BLaER1 treated with 17β-estradiol and CSF1 and Interleukin-3, amounts not matched to agents 10 nM and 100 nM (cell line): ENCODE measurements at regions not wholly inside any gene's neighbourhood (a gene's known extent, or its start where the extent isn't known, plus 50 kb on each side); places are given as distances from the start of the nearest gene placed in this dataset.
"Not testable (repeated sequence)": the region's sequence is repeated elsewhere in the genome, so short reads cannot be mapped to it uniquely, and the experiment has no call there.

Experiments used
- H3K27ac ChIP-seq, 11 experiments: shearing (Covaris generic); formaldehyde crosslinking; 2 replicates each; pipeline ENCODE4 v1.8.1; 2022
- H3K27me3 ChIP-seq, 11 experiments: shearing (Covaris generic); formaldehyde crosslinking; 2 replicates each; pipeline ENCODE4 v1.8.1; 2022
- H3K36me3 ChIP-seq, 11 experiments: shearing (Covaris generic); formaldehyde crosslinking; 2 replicates each; pipeline ENCODE4 v1.8.1; 2022
- H3K4me1 ChIP-seq, 10 experiments: shearing (Covaris generic); formaldehyde crosslinking; 2 replicates each; pipeline ENCODE4 v1.8.1; 2022
- H3K4me2 ChIP-seq, 11 experiments: shearing (Covaris generic); formaldehyde crosslinking; 2 replicates each; pipeline ENCODE4 v1.8.1; 2022
- H3K4me3 ChIP-seq, 10 experiments: shearing (Covaris generic); formaldehyde crosslinking; 2 replicates each; pipeline ENCODE4 v1.8.1; 2022
- H3K9ac ChIP-seq, 11 experiments: shearing (Covaris generic); formaldehyde crosslinking; 2 replicates each; pipeline ENCODE4 v1.8.1; 2022
- H3K9me3 ChIP-seq, 11 experiments: shearing (Covaris generic); formaldehyde crosslinking; replicated peaks in 1 of 11; 2 replicates each; pipeline ENCODE4 v1.8.1; 2022
- H4K20me1 ChIP-seq, 11 experiments: shearing (Covaris generic); formaldehyde crosslinking; 2 replicates each; pipeline ENCODE4 v1.8.1; 2022
- Cebpa-rat ChIP-seq, 11 experiments: shearing (Covaris generic); IDR thresholded peaks; 2 replicates each; pipeline ENCODE4 v1.8.1; 2022

GRCh38 chr4:159829184-159829583, 726.3 kb downstream of the RAPGEF2 start:
- Histone ChIP-seq H3K27me3 (no peaks in the 10 kb centered on the region), H3K4me2 (no peak overlapping the region), H3K9me3 (no peaks in the 10 kb centered on the region), H3K27ac (no peak overlapping the region), H3K4me1 (0 out of 20 replicates have a peak, but pooled peaks cover 0 to 1% (median 0%) of the 10 kb centered on the region in 10 experiments), H3K36me3 (no peaks in the 10 kb centered on the region), H3K9ac (no peak overlapping the region), H4K20me1 (no peaks in the 10 kb centered on the region), H3K4me3 (no peak overlapping the region)
- TF ChIP-seq Cebpa-rat (IDR thresholded peaks at IDR 0.05): no peak

- Histone ChIP-seq H3K36me3 (no peaks in the 10 kb centered on the region), H3K9me3 (no peaks in the 10 kb centered on the region), H3K4me2 (no peak overlapping the region), H4K20me1 (no peaks in the 10 kb centered on the region), H3K4me3 (no peak overlapping the region), H3K9ac (no peak overlapping the region), H3K27ac (no peak overlapping the region), H3K4me1 (no peaks in the 10 kb centered on the region), H3K27me3 (no peaks in the 10 kb centered on the region)
- no peak for TF ChIP-seq Cebpa-rat (IDR thresholded peaks at IDR 0.05)
These were observed 734.2 kb downstream of the RAPGEF2 start for GRCh38 chr4:159837071-159837470.

- H3K9me3 ChIP-seq: no peaks in the 10 kb centered on the region
- H3K4me1 ChIP-seq: no peaks in the 10 kb centered on the region
- no peak overlapping the region for H3K4me2 ChIP-seq
- no peaks in the 10 kb centered on the region for H3K36me3 ChIP-seq
- TF ChIP-seq Cebpa-rat (IDR thresholded peaks at IDR 0.05): no peak
- H3K27me3 ChIP-seq: no peaks in the 10 kb centered on the region
- no peak overlapping the region for H3K4me3 ChIP-seq
- H4K20me1 ChIP-seq: no peaks in the 10 kb centered on the region
- H3K27ac ChIP-seq: no peak overlapping the region
- H3K9ac ChIP-seq: no peak overlapping the region
These were observed 752.9 kb downstream of the RAPGEF2 start for GRCh38 chr4:159855731-159856130.

GRCh38 chr4:159856451-159856850, 753.6 kb downstream of the RAPGEF2 start:
- Histone ChIP-seq H3K36me3 (no peaks in the 10 kb centered on the region), H4K20me1 (no peaks in the 10 kb centered on the region), H3K9me3 (no peaks in the 10 kb centered on the region), H3K27me3 (no peaks in the 10 kb centered on the region), H3K9ac (no peak overlapping the region), H3K4me2 (no peak overlapping the region), H3K4me1 (no peaks in the 10 kb centered on the region), H3K27ac (no peak overlapping the region), H3K4me3 (no peak overlapping the region)
- no peak for TF ChIP-seq Cebpa-rat (IDR thresholded peaks at IDR 0.05)

- H3K27me3 ChIP-seq: no peaks in the 10 kb centered on the region
- no peak for TF ChIP-seq Cebpa-rat (IDR thresholded peaks at IDR 0.05)
- no peak overlapping the region for H3K9ac ChIP-seq
- no peak overlapping the region for H3K27ac ChIP-seq
- H3K36me3 ChIP-seq: no peaks in the 10 kb centered on the region
- no peaks in the 10 kb centered on the region for H3K4me1 ChIP-seq
- no peak overlapping the region for H3K4me2 ChIP-seq
- H3K4me3 ChIP-seq: no peak overlapping the region
- H4K20me1 ChIP-seq: no peaks in the 10 kb centered on the region
- H3K9me3 ChIP-seq: no peaks in the 10 kb centered on the region
These were observed 756.8 kb downstream of the RAPGEF2 start for GRCh38 chr4:159859656-159860148.

DNA sequence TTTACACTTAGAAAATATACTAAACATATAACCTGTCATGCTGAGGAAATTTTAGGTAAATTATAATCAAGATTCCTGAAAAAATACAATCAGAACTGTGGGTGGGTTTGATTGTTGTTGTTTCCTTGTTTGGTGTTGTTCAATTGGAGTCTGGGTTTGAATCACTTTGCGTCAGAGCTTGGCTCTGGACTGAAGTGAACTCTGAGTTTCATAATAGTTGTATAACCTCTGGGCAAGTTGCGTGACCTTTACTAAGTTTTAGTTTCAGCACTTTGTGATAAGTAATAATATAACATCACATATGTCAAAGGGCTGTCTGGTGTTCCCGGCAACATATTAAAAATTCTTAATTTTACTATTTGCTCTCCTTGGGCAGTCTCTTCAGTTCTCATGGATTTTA, 758.1 kb downstream of the RAPGEF2 start:
- H3K9me3 ChIP-seq: no peaks in the 10 kb centered on the region
- H3K4me1 ChIP-seq: no peaks in the 10 kb centered on the region
- no peak overlapping the region for H3K27ac ChIP-seq
- H3K9ac ChIP-seq: no peak overlapping the region
- TF ChIP-seq Cebpa-rat (IDR thresholded peaks at IDR 0.05): no peak
- H4K20me1 ChIP-seq: no peaks in the 10 kb centered on the region
- H3K4me2 ChIP-seq: no peak overlapping the region
- H3K27me3 ChIP-seq: no peaks in the 10 kb centered on the region
- no peak overlapping the region for H3K4me3 ChIP-seq
- no peaks in the 10 kb centered on the region for H3K36me3 ChIP-seq

DNA sequence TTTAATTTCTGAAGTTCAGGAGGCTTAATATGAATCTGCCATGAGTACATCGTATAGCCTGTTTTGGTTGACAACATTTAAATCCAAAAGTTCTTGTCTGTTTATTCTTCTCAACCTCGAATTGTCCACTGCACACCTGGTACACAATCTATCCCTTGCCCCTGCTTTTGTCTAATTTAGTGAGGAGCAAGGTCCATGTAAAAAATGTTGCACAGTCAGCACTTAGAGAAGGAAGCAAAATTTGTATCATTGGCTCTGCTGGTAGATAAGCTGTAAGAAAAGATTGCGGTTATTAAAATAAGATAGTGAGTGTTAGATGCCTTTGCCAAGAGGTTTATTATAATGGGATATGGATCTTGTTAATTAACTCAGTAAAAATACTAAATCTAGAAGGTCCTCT, 761.5 kb downstream of the RAPGEF2 start:
- H3K27me3 ChIP-seq: no peaks in the 10 kb centered on the region
- H4K20me1 ChIP-seq: no peaks in the 10 kb centered on the region
- no peak overlapping the region for H3K4me3 ChIP-seq
- no peak overlapping the region for H3K9ac ChIP-seq
- no peak overlapping the region for H3K27ac ChIP-seq
- no peak for TF ChIP-seq Cebpa-rat (IDR thresholded peaks at IDR 0.05)
- no peaks in the 10 kb centered on the region; a peak in 1 of 22 replicates for H3K9me3 ChIP-seq
- no peaks in the 10 kb centered on the region for H3K36me3 ChIP-seq
- H3K4me2 ChIP-seq: no peak overlapping the region
- no peaks in the 10 kb centered on the region for H3K4me1 ChIP-seq

- no peak overlapping the region for H3K9ac ChIP-seq
- no peak for TF ChIP-seq Cebpa-rat (IDR thresholded peaks at IDR 0.05)
These were observed 764.8 kb downstream of the RAPGEF2 start for GRCh38 chr4:159867673-159868072.

DNA sequence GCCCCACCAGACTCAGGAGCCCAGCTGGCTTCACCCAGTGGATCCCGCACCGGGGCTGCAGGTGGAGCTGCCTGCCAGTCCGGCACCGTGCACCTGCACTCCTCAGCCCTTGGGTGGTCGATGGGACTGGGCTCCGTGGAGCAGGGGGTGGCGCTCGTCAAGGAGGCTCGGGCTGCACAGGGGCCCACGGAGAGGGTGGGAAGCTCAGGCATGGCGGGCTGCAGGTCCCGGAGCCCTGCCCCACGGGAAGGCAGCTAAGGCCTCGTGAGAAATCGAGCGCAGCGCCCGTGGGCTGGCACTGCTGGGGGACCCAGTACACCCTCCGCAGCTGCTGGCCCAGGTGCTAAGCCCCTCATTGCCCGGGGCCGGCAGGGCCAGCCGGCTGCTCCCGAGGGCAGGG, 766.1 kb downstream of the RAPGEF2 start:
- H3K4me1 ChIP-seq, H3K9me3 ChIP-seq: not testable (repeated sequence)

More at GRCh38 chr4:159867673-159868072, 764.8 kb downstream of the RAPGEF2 start:
- H3K4me2 ChIP-seq: no peak overlapping the region
- no peak overlapping the region for H3K4me3 ChIP-seq
- no peak overlapping the region for H3K27ac ChIP-seq
- H4K20me1 ChIP-seq: no peaks in the 10 kb centered on the region
- no peaks in the 10 kb centered on the region for H3K4me1 ChIP-seq
- no peaks in the 10 kb centered on the region for H3K27me3 ChIP-seq
- H3K36me3 ChIP-seq: no peaks in the 10 kb centered on the region
- H3K9me3 ChIP-seq: no peaks in the 10 kb centered on the region; a peak in 1 of 22 replicates

DNA sequence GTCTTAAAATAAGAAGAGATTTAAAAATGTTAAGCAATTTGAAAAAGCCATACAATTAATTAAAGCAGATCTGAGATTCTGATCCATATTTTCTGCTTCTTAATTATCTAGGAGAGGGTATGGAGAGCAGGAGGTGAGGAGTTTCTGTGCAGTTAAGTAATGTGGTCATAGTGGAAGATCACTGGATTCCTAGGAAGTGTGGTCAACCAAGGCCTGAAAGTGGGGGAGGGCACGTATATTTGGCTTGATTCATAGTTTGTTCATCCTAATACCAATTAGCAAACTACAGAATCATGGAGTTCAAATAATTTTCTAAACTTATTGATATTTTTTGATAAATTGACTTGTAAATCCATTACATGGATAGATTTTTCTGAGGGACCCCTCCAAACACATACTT, 768.3 kb downstream of the RAPGEF2 start:
- Histone ChIP-seq H3K36me3 (no peaks in the 10 kb centered on the region), H3K27me3 (no peaks in the 10 kb centered on the region), H3K4me2 (no peak overlapping the region), H3K4me1 (no peaks in the 10 kb centered on the region), H3K9me3 (peaks cover 0 to 4% (median 0%) of the 10 kb centered on the region in 11 experiments; a peak in 3 of 22 replicates), H3K9ac (no peak overlapping the region), H3K27ac (no peak overlapping the region), H4K20me1 (no peaks in the 10 kb centered on the region), H3K4me3 (no peak overlapping the region)
- no peak for TF ChIP-seq Cebpa-rat (IDR thresholded peaks at IDR 0.05)

More for the DNA sequence above, 766.1 kb downstream of the RAPGEF2 start:
- H3K9ac ChIP-seq, H3K36me3 ChIP-seq, H3K4me3 ChIP-seq, H3K27ac ChIP-seq, H4K20me1 ChIP-seq, H3K27me3 ChIP-seq, H3K4me2 ChIP-seq: not testable (repeated sequence)
